ENCODE measurements at regions not wholly inside any gene's neighbourhood (a gene's known extent, or its start where the extent isn't known, plus 50 kb on each side); places are given as distances from the start of the nearest gene placed in this dataset.

DNA sequence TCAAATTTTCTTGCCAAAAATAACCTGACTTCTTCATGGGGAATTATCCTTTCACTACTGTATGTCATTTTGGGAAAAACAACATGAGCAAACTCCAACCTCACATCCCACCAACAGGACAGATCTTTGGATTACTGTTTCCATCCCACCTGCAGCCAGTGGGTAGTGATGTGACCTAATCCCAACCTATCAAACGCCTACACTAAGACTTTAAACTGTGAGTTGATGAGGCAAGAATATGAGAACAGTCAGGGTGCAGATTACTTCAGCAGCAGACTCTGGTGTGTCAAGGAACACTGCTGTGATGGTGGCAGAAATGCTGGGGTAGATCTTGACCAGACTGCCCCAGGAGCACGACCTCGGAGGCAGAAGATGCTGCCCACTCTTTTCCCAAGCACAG, 293.2 kb downstream of the DUSP6 start:
- TF ChIP-seq POLR2A (IDR thresholded peaks at IDR 0.05; ENCODE audit: low read length) (no peak), JUN (IDR thresholded peaks at IDR 0.05) (no peak), MYC (IDR thresholded peaks at IDR 0.05; ENCODE audit: borderline replicate concordance, low read length) (no peak), MAZ (IDR thresholded peaks at IDR 0.05; ENCODE audit: borderline replicate concordance, low read depth, low read length) (no peak)
- TF ChIP-seq, protein P1, sequence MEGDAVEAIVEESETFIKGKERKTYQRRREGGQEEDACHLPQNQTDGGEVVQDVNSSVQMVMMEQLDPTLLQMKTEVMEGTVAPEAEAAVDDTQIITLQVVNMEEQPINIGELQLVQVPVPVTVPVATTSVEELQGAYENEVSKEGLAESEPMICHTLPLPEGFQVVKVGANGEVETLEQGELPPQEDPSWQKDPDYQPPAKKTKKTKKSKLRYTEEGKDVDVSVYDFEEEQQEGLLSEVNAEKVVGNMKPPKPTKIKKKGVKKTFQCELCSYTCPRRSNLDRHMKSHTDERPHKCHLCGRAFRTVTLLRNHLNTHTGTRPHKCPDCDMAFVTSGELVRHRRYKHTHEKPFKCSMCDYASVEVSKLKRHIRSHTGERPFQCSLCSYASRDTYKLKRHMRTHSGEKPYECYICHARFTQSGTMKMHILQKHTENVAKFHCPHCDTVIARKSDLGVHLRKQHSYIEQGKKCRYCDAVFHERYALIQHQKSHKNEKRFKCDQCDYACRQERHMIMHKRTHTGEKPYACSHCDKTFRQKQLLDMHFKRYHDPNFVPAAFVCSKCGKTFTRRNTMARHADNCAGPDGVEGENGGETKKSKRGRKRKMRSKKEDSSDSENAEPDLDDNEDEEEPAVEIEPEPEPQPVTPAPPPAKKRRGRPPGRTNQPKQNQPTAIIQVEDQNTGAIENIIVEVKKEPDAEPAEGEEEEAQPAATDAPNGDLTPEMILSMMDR (IDR thresholded peaks at IDR 0.05): no peak
- TF ChIP-seq, protein P2, sequence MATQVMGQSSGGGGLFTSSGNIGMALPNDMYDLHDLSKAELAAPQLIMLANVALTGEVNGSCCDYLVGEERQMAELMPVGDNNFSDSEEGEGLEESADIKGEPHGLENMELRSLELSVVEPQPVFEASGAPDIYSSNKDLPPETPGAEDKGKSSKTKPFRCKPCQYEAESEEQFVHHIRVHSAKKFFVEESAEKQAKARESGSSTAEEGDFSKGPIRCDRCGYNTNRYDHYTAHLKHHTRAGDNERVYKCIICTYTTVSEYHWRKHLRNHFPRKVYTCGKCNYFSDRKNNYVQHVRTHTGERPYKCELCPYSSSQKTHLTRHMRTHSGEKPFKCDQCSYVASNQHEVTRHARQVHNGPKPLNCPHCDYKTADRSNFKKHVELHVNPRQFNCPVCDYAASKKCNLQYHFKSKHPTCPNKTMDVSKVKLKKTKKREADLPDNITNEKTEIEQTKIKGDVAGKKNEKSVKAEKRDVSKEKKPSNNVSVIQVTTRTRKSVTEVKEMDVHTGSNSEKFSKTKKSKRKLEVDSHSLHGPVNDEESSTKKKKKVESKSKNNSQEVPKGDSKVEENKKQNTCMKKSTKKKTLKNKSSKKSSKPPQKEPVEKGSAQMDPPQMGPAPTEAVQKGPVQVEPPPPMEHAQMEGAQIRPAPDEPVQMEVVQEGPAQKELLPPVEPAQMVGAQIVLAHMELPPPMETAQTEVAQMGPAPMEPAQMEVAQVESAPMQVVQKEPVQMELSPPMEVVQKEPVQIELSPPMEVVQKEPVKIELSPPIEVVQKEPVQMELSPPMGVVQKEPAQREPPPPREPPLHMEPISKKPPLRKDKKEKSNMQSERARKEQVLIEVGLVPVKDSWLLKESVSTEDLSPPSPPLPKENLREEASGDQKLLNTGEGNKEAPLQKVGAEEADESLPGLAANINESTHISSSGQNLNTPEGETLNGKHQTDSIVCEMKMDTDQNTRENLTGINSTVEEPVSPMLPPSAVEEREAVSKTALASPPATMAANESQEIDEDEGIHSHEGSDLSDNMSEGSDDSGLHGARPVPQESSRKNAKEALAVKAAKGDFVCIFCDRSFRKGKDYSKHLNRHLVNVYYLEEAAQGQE (IDR thresholded peaks at IDR 0.05): no peak
